ENCODE measurements at regions not wholly inside any gene's neighbourhood (a gene's known extent, or its start where the extent isn't known, plus 50 kb on each side); places are given as distances from the start of the nearest gene placed in this dataset.

- DNase-seq, result peak; percentile 44
These were observed 58.7 kb upstream of the ZFR start for GRCh38 chr5:32503261-32503660.

- no peak for DNase-seq
These were observed 56.8 kb upstream of the ZFR start for GRCh38 chr5:32501071-32502002.

- no peak for DNase-seq
These were observed 55.6 kb upstream of the ZFR start for GRCh38 chr5:32500181-32500580.

DNA sequence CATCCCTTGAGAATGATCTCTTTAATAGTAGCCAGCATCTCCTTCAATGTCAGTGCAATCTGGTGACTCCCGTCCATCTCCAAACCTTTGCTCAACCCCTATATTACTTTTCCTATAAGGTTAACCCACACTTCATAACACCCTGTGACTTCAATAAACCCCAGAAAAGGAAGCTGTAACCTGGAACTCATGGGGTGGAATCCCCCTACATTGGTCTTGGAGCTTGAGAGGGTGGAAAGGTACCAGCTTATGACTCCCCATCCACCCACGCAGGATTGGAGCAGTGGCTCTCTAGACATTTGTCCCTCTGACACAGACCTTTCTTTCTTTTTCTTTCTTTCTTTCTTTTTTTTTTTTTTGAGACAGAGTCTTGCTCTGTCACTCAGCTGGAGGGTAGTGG is 54.7 kb upstream of the ZFR start:
- no peak for DNase-seq

GRCh38 chr5:32498484-32498883 is 53.9 kb upstream of the ZFR start:
- no peak for DNase-seq

- no peak for DNase-seq
These were observed 51.6 kb upstream of the ZFR start for GRCh38 chr5:32496104-32496503.

DNA sequence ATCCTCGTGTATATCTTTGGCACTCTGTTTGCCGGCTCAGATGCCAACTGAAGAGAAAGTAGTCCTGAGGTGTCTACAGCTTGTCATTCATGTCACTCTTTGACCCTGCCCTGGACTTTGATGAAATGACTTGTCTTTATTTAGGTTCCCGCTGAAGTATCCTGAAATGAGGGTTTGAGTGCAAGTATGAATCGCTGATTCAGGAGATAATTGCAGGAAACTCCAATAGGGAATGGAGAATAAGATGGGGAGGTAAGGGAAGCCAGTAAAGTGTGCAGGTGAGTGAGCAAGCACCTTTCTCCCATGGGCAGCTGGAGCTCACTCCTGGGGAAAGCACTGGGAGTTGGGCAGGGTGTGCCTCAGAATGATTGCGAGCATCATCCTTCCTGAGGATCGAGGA is 50.3 kb upstream of the ZFR start:
- no peak for DNase-seq
